ENCODE measurements at regions not wholly inside any gene's neighbourhood (a gene's known extent, or its start where the extent isn't known, plus 50 kb on each side); places are given as distances from the start of the nearest gene placed in this dataset.
"Not testable (repeated sequence)": the region's sequence is repeated elsewhere in the genome, so short reads cannot be mapped to it uniquely, and the experiment has no call there.

DNA sequence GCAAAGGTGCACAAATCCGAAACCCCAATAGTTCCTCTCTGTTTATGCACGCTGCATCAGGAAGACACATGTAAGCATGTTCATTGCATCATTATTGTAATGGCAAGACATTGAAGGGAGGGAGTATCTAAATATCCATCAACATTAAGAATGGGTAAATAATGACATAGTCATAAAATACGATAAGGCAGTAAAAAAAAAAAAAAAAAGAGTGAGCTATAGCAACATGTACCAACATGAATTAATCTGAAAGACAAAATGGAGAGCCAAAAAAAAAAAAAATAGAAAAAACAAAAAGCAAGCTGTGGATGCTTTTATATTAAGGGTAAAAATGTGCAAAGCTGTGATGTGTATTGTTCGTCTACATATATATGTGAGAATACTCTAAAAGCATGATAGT is 70.2 kb upstream of the ABLIM1 start:
- no peak for DNase-seq (ENCODE audit: low spot score)
- intact Hi-C loops (cut with DNase I), result no loop called here

DNA sequence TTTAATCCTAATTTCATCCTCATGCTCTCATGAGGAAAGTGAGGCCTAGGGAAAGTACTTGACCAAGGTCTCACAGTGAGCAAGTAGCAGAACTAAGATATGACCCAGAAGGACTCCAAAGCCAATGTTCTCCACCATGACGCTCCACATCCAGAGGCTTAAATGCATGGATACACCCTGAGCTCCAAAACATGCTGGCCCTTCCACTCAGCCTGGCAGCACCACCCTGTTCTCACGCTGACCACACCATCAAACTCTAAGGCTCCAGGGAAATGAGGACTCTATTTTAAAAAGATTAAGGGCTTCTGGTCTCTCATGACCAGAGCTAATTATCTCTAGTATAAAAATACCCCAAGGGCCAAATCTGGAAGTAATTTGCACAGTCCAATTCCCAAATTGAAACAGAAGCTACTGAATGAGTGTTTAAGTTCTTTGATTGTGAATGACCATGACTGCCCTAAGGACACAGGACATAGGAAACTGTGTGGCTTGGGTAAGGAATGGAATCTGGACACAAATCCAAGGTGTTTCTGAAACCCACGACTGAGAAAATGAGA is 71.1 kb upstream of the ABLIM1 start:
- intact Hi-C loops (cut with DNase I), result no loop called here
- no peak for DNase-seq (ENCODE audit: low spot score)

DNA sequence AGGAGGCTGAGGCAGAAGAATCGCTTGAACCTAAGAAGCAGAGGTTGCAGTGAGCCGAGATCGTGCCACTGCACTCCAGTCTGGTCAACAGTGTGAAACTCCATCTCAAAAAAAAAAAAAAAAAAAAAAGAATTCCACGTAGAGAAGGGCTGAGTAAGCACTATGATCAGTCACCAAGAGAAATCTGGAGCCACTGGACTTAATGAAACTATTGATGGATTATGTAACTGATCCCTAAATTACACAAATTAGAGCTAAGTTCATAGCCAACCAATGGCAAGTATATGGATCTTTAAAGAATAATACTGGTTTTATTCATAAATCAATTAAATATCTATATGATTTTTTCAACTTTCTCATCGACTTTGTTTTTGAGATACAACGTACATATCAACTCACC is 72.2 kb upstream of the ABLIM1 start:
- intact Hi-C loops (cut with DNase I), result no loop called here

DNA sequence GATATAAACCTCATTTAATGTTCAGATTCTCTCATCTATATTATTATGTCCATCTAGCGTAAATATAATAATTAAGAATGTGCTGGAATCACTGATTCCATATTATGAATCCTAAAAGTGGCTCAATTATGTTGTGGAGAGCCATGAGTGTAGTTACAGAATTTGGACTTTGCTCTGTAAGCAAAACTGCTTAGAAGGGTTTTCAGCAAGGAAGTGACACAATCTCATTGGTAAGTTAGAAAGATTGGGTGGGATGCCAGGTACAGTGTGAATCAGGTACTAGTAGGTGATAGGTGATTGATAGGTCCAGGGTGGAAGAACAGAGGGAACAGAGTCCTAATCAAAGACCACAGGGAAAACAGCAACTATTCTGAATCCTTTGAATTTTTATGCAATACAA is 74.9 kb upstream of the ABLIM1 start:
- intact Hi-C loops (cut with DNase I), result no loop called here
- DNase-seq (ENCODE audit: low spot score), result no peak

More for the DNA sequence above, 72.2 kb upstream of the ABLIM1 start:
- no peak for DNase-seq (ENCODE audit: low spot score)

DNA sequence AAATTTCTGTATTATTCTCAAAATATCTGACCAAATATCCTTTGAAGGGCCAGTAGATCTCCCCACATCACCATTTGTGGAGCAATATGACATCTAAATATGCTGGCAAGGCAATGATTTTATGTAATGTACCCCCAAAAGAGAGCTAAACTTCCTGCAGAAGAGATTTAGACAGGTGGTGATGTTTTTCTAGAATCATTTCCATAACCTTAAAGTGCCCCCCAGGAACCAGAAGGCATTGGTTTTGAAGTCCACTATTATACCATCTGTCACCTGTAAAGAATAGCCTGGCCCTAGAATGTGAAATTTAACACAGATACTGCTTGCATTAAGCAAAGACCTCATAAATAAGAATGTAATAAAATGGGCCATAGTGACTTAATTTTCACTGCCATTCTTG is 77.9 kb upstream of the ABLIM1 start:
- intact Hi-C loops (cut with DNase I), result no loop called here
- no peak for DNase-seq (ENCODE audit: low spot score)

DNA sequence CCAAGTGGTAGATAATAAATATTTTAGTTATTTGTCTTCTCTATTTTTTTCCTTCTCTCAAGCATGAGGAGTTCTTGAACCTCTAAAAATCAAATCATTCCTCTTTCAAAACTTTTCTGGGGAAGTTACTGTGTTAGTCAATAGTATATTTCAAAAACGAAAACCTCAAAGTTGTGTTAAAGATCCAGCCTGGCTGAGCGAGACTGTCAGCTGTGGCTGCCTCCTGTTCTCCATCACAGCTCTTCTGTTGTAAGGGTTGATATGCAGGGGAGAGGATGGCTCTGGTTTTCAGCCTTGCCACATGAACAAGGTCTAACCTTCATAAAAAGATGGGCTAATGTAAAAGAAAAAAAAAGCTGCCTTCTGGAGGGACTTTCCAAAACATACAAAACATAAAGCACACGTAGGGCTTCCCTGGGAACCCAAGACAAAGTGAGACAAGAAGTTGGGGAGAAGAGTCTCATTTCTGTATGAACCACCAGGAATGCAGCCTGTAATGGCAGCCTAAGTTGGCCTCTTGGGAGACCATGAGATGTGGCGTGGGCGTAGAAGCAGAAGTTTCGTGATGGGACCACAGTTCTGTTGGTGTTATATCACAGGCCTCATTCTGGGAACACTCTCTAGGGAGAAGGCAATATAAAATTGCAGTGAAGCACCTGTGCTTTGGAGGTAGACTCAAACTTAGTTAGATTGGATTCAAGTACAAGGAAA is 77.9 kb upstream of the FHIP2A start:
- DNase-seq (ENCODE audit: low spot score), result no peak
- intact Hi-C loops (cut with DNase I), result no loop called here

DNA sequence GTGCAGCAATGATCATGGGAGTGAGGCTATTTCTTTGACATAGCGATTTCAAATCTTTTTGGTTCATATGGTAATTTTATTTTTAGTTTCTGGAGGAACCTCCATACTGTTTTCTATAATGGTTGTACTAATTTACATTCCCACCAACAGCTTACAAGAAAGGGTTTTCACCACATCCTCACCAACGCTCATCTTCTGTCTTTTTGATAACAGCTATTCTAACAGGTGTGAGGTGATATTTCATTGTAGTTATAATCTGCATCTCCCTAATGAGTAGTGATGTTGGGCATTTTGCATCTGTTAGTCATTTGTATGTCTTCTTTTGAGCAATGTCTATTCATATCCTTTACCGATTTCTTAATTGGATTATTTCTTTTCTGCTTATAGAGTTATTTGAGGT is 75.0 kb upstream of the FHIP2A start:
- intact Hi-C loops (cut with DNase I), result no loop called here
- no peak for DNase-seq (ENCODE audit: low spot score)

DNA sequence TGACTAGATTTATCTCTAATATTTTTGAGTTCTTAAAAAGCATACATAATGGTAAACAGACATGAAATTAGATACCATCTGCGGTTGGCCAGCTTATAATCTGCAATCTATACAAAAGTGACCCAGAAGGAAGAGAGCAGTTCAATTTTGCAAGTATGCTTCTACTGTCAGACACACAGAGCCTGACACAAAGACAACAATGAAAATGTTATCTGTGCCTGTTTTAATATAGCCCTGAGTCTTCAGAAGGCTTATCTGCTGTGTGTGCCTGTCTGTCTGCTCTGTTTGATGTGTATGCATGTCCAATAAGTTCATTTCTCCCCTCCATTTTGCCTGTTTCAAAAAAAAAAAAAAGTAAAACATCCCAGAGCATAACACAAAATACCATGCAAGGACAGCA is 73.3 kb upstream of the FHIP2A start:
- intact Hi-C loops (cut with DNase I), result no loop called here
- DNase-seq (ENCODE audit: low spot score), result no peak

DNA sequence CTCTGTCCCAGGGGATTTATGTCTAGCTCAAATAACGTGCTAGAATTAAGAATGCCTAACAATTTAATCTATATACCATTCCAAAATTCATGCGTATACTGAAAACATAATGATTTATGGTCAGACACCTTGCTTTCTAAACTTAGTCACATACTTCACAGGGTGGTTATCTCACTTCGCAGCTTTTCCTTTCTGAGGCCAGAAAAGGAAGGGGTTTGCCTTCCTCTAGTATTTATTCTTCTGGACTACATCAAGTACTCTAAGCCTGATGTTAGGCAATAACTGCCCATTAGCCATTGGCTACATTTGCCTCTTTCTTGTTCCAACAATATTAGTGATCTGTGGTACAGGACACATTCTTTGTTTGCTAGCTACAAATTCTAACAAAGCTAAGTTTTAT is 72.6 kb upstream of the FHIP2A start:
- intact Hi-C loops (cut with DNase I), result no loop called here
- DNase-seq (ENCODE audit: low spot score), result no peak

DNA sequence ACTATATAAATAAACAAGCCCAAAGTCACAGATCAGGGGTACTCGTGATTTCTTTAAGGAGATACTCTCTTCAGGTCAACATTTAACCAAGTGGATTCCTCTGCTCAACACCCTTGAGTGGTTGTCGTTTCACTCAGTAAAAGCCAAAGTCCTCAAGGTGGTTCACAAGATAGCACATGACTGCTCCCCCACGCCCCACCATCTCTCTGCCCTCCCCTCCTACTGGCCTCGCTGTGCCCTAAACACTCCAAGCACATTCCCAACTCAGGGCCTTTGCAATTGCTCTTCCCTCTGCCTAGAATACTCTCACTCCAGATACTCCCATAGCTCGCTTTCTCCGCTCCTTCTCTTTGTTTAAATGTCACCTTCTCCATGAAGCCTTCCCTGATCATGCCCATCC is 72.1 kb upstream of the FHIP2A start:
- intact Hi-C loops (cut with DNase I), result no loop called here
- DNase-seq (ENCODE audit: low spot score), result no peak

DNA sequence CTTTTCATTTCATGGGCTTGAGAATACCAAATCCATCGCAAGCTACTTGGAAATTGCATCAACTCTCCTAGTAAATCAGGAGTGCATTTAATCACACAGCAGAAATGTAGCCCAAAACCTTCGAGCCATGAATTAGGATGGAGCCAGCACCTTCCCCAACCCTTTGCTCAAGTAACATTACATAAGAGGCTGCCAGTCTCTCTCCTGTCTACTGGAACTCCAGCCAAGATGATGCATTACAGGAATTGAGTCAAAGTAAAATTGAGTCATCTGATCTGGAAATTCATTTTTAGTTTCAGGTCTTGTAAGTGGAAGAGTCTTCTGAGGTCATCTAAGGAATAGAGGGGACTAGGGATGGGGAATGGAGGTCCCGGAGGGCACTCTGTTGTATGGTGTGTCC is 69.7 kb upstream of the FHIP2A start:
- intact Hi-C loops (cut with DNase I), result no loop called here
- no peak for DNase-seq (ENCODE audit: low spot score)

DNA sequence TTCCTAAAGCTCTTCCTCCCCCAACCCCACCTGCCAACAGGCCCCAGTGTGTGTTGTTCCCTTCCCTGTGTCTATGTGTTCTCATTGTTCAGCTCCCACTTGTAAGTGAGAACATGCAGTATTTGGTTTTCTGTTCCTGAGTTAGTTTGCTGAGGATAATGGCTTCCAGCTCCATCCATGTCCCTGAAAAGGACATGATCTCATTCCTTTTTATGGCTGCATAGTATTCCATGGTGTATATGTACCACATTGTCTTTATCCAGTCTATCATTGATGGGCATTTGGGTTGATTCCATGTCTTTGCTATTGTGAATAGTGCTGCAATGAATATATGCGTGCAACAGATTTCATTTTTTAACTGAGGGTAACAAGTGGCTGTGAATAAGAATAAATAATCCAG is 69.0 kb upstream of the FHIP2A start:
- intact Hi-C loops (cut with DNase I); DNase-seq (ENCODE audit: low spot score): not testable (repeated sequence)

DNA sequence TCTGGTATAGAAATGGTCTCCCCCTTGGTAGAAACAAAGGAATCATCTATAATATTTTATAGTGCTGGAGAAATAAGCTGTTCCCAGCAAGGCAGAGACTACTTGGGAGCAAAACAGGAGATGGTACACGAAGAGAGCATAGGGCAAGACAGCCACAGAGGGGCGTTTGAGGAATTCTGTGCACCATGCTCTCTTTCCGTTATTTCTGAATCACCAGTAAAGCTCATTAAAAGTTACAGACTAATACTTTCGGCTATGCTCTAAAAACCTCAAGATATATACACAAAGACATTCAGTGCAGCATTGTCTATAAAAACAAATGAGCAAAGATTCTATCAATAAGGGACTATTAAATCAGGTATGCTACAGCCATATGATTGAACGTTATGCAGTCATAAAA is 68.5 kb upstream of the FHIP2A start:
- no peak for DNase-seq (ENCODE audit: low spot score)
- intact Hi-C loops (cut with DNase I), result no loop called here

DNA sequence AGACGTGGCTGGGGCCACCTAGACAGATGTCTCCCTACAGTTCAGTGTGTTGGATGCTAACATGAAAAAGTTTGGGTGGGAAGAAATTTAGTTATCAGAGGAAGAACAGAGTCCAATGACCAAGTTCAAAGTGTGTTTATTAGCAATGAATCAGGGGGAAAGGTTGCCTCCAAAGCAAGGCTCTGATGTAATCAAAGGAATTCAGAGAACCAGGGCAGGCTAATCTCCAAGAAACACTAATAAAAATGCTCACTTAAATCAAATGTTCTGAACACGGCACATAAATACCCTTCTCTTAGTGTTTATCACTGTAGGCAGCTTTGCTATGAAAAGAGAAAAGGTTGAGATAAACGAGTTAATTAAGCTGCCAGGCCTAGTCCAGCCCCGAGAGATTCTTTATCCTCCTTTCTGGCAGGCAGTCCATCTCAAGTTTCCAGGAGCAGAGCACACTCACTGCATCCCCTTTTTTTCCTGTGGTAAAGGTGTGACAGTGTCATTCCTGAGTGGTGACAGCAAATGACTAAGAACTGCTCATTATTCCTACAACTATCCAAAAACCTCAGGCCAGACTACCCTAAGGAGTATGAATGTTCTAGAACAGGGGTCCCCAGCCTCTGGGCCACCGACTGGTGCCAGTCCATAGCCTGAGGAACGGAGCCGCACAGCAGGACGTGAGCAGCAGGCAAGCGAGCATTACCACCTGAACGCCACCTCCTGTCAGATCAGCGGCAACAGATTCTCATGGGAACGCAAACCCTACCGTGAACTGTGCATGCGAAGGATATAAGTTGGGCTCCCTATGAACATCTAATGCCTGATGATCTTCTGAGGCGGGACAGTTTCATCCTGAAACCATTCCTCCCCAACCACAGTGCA is 66.9 kb upstream of the FHIP2A start:
- intact Hi-C loops (cut with DNase I), result loop anchor here in 1 of 2 donors (5.0 kb wide), 1 partner anchor 1053 kb away; no protein-coding TSS in a partner anchor

DNA sequence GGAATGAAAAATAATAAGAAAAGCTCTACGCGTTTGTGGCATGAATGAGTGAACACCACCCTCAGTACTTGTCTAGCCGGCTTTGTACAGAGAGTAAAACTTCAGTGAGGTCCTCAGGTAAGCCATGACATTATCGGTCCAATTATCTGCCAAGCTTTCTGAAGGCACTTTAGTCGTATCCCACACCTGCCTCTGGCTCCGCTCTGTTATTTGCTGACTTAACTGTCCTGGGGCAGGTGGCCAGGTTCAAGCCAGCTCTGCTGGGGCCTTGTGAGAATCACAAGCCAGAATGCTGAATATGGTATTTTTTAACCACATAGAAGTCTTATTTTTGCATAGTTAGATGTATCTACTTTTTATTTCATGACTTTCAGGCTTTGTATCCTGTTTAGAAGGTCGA is 66.0 kb upstream of the FHIP2A start:
- intact Hi-C loops (cut with DNase I), result loop anchor here in 1 of 2 donors (5.0 kb wide), 1 partner anchor 1052 kb away; no protein-coding TSS in a partner anchor
- DNase-seq (ENCODE audit: low spot score), result no peak

More for the DNA sequence above, 66.9 kb upstream of the FHIP2A start:
- no peak for DNase-seq (ENCODE audit: low spot score)

DNA sequence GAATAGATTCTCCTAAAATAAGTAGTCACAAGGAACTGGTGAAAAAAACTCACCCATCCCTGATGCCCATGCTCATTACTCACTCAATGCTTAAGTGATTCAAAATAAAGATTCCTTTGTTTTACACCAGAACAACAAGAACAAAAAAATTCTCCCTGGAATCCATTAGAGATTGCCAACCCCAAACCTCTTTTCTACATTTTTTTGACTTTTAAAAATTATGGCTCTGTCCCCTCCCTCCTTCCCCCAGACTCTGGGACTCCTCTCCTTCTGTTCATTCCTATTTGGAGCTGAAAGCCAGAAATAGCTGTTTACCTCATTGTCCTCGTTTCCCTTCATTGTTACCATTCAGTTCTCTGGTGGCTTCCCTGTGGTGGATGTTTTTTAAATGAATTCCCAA is 63.2 kb upstream of the FHIP2A start:
- intact Hi-C loops (cut with DNase I), result loop anchor here in 1 of 2 donors (5.0 kb wide), 1 partner anchor 1049 kb away; no protein-coding TSS in a partner anchor
- no peak for DNase-seq (ENCODE audit: low spot score)

DNA sequence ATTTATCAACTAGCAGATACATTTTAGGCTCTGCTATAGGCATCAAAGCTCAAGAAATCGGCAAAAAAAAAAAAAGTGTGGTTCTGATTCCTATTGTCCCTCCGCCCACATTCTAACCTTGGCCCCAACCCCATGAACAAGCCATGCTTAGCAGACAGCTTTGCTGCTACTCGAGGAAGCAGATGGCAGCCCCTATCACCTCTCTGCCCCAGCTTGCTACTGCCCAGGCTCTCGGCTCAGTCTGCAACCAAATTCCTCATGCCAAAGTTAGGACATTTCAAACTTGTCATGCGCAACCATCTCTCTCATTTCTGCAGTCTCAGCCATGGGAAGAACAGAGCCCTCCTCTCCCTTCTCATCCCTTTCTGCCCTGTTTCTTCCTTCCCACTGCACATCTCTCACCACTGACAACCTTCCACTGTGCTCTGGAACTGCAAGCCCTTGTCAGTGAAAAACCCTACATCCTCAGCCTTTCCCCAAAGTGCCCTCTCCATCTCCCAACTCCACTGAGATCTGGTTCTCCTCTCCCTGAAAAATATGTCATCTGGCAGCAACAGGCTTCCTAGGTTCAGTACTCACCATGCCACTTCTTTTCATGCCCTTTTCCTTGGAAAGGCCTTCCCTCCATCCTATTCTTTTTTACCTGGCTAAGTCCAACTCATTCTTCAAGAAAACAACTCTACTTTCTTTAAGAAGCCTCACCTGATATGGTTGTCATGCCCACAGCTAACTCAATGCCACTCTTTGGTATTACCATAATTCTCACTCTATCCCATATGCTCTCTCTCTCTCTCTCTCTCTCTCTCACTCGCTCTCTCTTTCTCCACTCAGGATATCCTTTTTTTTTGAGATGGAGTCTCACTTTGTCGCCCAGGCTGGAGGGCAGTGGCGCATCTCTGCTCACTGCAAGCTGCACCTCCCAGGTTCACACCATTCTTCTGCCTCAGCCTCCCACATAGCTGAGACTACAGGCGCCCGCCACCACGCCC is 60.1 kb upstream of the FHIP2A start:
- no peak for DNase-seq (ENCODE audit: low spot score)
- intact Hi-C loops (cut with DNase I), result no loop called here

DNA sequence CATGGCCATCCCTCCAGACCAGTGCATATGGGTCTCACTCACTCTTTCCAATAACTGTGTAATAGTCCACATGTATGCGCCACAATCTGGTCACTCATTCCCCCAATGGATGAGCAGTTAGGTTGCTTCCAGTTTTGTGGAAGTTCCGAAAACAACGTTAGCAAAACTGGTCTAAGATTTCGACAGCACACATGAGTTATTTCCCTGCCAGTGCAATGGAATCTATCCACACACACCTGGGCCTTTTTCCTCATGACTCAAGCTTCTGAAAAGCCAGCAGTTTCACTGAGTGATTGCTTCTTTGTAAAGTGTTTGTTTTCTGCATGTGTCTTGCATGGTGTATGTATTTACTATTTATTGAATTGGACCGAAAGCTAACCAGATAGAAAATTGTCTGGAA is 58.8 kb upstream of the FHIP2A start:
- DNase-seq (ENCODE audit: low spot score), result no peak
- intact Hi-C loops (cut with DNase I), result no loop called here

DNA sequence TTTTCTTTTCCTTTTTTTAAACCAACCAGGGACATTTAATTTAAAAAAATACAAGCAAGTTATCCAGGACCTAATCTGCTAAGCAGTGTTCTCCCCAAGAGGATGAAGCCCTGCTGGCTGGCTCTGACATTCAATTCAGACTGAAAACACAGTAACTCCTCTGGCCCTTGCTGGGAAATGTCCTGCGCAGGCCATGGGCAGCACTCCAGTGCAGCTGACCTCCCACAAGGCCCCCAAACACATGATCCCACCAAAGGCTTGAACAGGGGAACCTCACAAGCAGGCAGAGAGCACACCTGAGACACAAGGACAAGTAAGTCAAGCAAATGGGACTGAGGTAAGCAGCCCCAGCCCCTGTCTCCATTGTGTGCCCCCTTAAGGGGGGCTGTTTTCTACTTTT is 56.9 kb upstream of the FHIP2A start:
- intact Hi-C loops (cut with DNase I), result no loop called here
- DNase-seq (ENCODE audit: low spot score), result no peak
